ENCODE measurements at regions not wholly inside any gene's neighbourhood (a gene's known extent, or its start where the extent isn't known, plus 50 kb on each side); places are given as distances from the start of the nearest gene placed in this dataset.
A peak's percentile ranks its signal among the peaks of the same experiment; 100 is the strongest.

- no peak for TF ChIP-seq CTCF (IDR thresholded peaks at IDR 0.05; ENCODE audit: low read depth, low read length)
- no peak overlapping the region for H3K4me3 ChIP-seq (replicated peaks in 1 of 2; ENCODE audit: low read depth in 2 of 2, low read length in 2 of 2)
- DNase-seq (ENCODE audit: low read depth in 2 of 2): no peak
These were observed 345.4 kb downstream of the KCNRG start for GRCh38 chr13:50360637-50361036.

GRCh38 chr13:50361282-50361681, 346.0 kb downstream of the KCNRG start:
- no peak for TF ChIP-seq CTCF (IDR thresholded peaks at IDR 0.05; ENCODE audit: low read depth, low read length)

DNA sequence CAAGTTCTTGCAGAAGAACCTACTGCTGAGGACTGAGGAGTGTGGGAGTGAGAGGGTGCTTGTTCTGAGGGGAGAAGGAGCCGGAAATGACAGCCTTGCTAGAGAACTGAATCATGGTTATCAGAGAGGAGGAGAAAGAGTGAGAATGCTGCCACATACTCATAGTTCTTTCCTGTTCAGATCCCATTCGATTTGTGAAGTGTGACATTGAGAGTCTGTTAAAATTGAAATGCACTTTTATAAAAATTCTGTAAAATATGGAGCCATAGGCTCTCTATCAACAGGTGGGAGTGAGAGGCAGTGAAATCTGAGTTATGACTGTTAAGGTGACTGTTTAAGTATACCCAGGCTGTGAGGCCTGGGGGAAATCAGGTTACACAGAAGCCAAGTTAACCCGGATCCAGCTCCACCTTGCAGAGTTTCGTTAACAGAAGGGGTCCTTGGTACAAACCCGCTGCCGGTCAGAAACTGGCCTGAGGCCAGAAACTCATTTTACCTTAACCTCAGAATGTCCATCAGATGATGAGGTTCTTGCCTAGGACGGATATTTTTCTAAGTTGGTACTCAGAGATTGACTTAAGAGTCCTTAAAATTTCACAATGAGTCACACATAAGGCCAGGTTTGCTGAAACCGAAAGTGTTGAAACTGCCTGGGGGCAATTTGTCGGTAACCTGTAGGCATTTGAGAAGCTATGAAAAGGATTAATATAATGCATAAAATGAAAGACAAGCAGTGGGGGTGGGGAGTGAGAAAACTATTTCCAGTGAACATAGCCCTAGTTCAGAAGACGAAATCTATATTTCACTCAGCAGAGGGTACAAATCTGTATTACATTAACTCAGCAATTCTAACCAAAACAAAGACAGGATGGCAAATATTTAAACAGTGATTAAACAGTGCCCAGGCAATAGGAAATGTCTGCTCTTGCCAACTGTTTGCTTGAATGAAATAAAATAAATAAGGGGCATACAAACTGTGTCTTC, 350.5 kb downstream of the KCNRG start:
- no peak overlapping the region for H3K4me3 ChIP-seq (replicated peaks in 1 of 2; ENCODE audit: low read depth in 2 of 2, low read length in 2 of 2)
- peak; percentile 15 to 22 for DNase-seq (ENCODE audit: low read depth in 2 of 2)
- no peak for TF ChIP-seq CTCF (IDR thresholded peaks at IDR 0.05; ENCODE audit: low read depth, low read length)

More at GRCh38 chr13:50361282-50361681, 346.0 kb downstream of the KCNRG start:
- H3K4me3 ChIP-seq (replicated peaks in 1 of 2; ENCODE audit: low read depth in 2 of 2, low read length in 2 of 2): no peak overlapping the region
- no peak for DNase-seq (ENCODE audit: low read depth in 2 of 2)

- no peak overlapping the region for H3K4me3 ChIP-seq (replicated peaks in 1 of 2; ENCODE audit: low read depth in 2 of 2, low read length in 2 of 2)
- DNase-seq (ENCODE audit: low read depth in 2 of 2): no peak
- no peak for TF ChIP-seq CTCF (IDR thresholded peaks at IDR 0.05; ENCODE audit: low read depth, low read length)
These were observed 351.4 kb downstream of the KCNRG start for GRCh38 chr13:50366488-50367174.

DNA sequence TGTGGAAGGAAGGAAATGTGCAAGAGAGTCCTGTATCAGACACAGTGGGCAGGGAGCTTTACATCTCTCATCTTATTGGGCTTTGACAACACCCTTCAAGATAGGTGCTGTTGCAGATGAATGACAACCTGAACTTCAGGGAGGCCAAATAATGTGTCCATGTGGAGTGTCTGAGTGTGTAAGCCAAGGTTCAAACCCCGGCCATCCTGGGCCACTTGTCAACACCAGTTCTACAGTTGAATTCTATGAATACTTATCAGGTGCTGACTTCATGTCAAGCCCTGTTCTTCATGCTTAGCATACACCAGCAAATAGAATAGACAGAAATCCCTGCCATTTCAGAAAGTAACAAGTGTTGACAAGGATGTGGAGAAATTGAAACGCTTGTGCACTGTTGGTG, 354.4 kb downstream of the KCNRG start:
- no peak overlapping the region for H3K4me3 ChIP-seq (replicated peaks in 1 of 2; ENCODE audit: low read depth in 2 of 2, low read length in 2 of 2)
- TF ChIP-seq CTCF (IDR thresholded peaks at IDR 0.05; ENCODE audit: low read depth, low read length): no peak
- no peak for DNase-seq (ENCODE audit: low read depth in 2 of 2)

DNA sequence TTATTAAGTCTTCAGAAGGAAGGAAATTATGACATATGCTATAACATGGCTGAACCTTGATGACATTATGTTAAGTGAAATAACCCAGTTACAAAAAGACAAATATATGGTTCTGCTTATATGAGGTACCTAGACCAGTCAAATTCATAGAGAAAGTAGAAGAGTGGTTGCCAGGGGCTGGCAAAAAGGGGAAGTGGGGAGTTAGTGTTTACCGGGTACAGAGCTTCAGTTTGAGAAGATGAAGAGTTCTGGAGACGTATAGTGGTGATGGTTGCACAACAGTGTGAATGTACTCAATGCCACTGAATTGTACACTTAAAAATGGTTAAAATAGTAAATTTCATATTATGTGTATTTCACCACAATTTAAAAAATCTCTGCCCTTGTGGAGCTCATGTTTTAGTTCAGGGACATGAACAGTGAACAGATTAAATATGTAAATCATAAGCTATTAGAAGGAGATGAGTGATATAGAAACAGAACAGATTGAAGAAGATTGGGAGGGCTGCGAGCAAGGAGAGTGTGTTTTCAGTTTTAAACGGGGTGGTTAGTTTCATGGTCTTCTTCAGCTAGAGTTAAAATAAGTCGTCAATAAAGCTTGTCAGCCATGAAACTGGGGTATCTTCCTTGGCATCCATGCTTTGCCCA, 355.2 kb downstream of the KCNRG start:
- DNase-seq (ENCODE audit: low read depth in 2 of 2): no peak
- no peak overlapping the region for H3K4me3 ChIP-seq (replicated peaks in 1 of 2; ENCODE audit: low read depth in 2 of 2, low read length in 2 of 2)
- no peak for TF ChIP-seq CTCF (IDR thresholded peaks at IDR 0.05; ENCODE audit: low read depth, low read length)
